NT2/D1 (cell line): ENCODE measurements at regions not wholly inside any gene's neighbourhood (a gene's known extent, or its start where the extent isn't known, plus 50 kb on each side); places are given as distances from the start of the nearest gene placed in this dataset.

Source experiments
- SUZ12 ChIP-seq: IDR thresholded peaks from 2 replicates; pipeline ENCODE4 v1.6.1; 2011; ENCODE audit not compliant: insufficient read length, insufficient read depth; ENCODE audit errors: extremely low read depth
- YY1 ChIP-seq: IDR thresholded peaks from 2 replicates; pipeline ENCODE4 v1.6.1; 2011; ENCODE audit not compliant: insufficient read length, insufficient read depth

- TF ChIP-seq YY1 = no peak
- no peak for TF ChIP-seq SUZ12
Observed at GRCh38 chr4:134343656-134344055, 142.1 kb upstream of the PABPC4L start.
